ENCODE measurements at regions not wholly inside any gene's neighbourhood (a gene's known extent, or its start where the extent isn't known, plus 50 kb on each side); places are given as distances from the start of the nearest gene placed in this dataset.

GRCh38 chr17:36756695-36757094 lies 155.3 kb downstream of the MRM1 start:
- no peak for DNase-seq (ENCODE audit: low spot score)

DNA sequence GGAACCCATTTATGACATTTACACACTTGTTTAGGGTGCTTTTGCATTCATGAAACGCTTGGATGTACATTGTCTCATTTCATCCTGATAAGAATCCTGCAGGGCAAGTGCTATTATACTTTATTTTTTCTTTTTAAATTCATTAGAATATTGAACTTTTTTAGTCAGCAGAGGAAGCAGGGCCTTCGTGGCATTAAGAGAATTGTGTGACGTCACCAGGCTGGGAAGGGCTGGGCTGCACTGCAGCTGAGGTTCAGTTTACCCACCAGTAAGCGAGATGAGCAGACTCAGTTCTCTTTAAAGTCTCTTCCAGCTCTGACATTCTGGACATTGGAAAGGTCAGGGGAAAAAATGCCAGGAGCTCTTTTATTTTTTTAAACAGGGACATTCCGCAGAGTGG lies 159.0 kb downstream of the MRM1 start:
- DNase-seq (ENCODE audit: low spot score): no peak

GRCh38 chr17:36761203-36761950 lies 160.0 kb downstream of the MRM1 start:
- DNase-seq (ENCODE audit: low spot score): no peak

GRCh38 chr17:36765436-36766043 lies 164.2 kb downstream of the MRM1 start:
- DNase-seq (ENCODE audit: low spot score): no peak

- DNase-seq (ENCODE audit: low spot score): no peak
Observed at GRCh38 chr17:36768394-36768793, 167.0 kb downstream of the MRM1 start.

- DNase-seq (ENCODE audit: low spot score): no peak
Observed at GRCh38 chr17:36773039-36773438, 164.2 kb upstream of the LHX1 start.

DNA sequence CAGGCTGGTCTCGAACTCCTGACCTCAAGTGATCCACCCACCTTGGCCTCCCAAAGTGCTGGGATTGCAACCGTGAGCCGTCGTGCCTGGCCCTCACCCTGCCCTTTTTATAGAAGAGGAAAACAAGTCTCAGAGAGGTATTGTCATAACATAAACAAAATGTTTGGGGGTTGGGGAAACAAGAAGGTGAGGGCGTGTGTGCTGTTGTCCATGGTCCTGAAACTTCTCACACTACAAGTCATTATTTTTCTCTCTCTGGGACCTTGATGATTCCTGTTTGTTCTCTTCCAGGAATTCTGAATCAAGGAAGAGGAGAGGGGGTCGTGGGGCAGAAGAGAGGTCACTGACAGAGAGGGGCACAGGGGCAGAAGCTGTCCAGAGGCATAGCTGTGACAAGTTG lies 160.2 kb upstream of the LHX1 start:
- no peak for DNase-seq (ENCODE audit: low spot score)

DNA sequence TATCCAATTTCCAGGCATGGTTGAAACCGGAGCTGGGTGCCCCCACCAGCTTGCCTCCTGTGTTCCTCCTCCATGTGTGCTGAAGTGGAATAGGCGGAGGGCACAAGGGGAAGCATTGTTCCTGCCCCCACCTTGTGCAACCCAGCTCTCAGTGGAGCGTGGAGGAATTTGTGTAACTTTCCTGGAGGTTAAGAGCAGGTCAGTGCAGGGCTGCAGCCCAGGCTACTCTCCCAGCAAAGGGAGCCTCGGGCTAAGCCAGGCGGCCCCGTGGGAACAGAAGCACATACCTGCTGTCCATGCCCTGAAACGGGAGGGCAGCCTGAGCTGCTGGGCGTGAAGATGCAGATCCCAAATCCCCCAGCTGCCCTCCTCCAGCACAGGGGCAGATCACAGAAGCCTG lies 158.8 kb upstream of the LHX1 start:
- DNase-seq (ENCODE audit: low spot score): no peak

DNA sequence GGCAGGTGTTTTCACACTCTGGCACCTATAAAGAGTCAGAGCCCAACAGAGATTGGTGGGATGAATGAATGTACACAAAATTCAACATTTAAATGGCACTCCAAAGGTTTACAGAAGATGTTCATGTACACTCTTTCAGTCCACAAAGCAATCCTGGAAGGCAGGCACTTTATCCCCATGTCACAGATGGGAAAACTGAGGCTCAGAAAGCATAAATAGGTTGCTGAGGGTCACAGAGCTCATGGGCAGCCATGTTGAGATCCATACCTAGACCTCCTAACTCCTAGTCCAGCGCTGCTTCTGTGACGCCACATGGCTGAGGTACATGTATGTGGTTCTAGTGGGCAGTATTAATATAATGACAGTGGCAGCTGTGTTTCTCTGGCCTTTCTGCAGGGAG lies 157.7 kb upstream of the LHX1 start:
- DNase-seq (ENCODE audit: low spot score): no peak

- DNase-seq (ENCODE audit: low spot score): no peak
Observed at GRCh38 chr17:36784633-36785032, 152.6 kb upstream of the LHX1 start.

DNA sequence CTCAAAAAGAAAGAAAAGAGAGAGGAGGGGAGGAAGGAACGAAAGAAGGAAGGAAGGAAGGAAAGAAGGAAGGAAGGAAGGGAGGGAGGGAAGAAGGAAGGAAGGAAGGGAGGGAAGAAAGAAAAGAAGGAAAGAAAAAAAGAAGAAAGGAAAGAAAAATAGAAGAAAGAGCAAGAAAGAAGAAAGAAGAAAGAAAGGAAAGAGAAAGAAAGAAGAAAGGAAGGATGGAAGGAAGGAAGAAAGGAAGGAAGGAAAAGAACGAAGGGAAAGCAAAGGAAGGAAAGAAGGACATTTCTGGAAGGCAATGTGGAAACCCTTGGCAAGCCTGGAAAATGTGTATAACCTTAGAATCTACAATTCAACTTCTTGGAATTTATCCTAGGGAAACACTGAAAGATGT lies 150.4 kb upstream of the LHX1 start:
- no peak for DNase-seq (ENCODE audit: low spot score)

GRCh38 chr17:36791150-36791941 lies 145.9 kb upstream of the LHX1 start:
- DNase-seq (ENCODE audit: low spot score): no peak

DNA sequence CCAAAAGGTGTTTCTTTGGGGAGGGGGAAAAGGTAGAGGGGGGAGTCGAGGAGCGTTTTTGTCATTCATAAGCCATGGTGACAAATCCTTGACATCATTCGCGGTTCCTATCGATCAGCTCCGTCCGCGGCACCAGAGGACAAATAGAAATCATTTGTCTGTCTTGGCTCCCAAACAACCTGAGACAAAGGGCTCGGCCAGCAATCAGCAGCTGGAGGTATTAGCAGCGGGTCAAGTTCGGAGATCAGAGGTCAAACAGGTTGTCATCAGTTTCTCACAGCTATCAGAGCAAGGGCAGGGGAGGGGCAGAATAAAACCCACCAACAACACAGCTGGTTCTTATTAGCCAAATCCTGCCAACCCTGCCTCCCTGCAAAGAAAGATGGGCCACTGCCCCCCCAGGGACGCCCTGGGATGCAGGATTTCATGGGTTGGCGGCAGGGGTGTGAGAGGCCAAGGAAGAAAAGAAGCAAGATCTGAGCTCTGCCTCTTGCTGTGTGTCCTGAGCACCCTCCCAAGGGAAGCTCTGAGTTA lies 145.3 kb upstream of the LHX1 start:
- no peak for DNase-seq (ENCODE audit: low spot score)

DNA sequence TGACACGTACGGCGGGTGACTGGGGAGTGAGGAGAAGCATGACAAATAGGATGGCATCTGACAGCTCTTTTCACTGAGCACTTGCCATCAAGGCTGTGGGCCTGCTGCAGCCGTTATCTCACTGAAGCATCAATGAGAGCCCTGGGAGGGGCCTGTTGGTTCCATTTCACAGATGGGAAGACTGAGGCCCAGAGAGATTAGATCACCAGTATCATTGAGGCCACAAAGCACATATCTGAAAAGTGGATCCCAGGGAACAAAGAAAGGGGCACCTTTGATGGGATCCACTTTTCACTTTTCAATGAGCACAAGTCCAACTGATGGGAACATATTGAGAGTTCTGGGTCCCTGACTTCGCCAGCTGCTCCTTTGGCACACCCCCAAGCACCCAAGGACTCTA lies 144.4 kb upstream of the LHX1 start:
- no peak for DNase-seq (ENCODE audit: low spot score)

DNA sequence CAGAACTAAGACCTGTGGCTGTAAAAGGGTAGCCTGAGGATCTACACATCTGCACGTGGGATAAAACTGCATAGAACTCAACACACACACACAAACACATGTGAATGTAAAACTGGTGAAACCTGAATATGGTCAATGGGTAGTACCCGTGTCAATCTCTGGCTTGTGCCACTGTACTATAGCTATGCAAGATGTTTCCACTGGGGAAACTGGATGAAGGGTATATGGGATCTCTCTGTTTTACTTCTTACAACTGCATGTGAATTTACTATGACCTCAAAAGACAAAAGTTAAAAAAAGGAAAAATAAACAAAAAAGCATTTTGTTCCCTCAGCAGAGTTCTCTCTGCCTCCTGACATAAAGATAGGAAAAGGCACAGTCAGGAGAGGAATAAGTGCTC lies 143.3 kb upstream of the LHX1 start:
- no peak for DNase-seq (ENCODE audit: low spot score)

- DNase-seq (ENCODE audit: low spot score): no peak
Observed at GRCh38 chr17:36807496-36808179, 129.6 kb upstream of the LHX1 start.

GRCh38 chr17:36808180-36808661 lies 129.1 kb upstream of the LHX1 start:
- no peak for DNase-seq (ENCODE audit: low spot score)

GRCh38 chr17:36812762-36813161 lies 124.5 kb upstream of the LHX1 start:
- no peak for DNase-seq (ENCODE audit: low spot score)

GRCh38 chr17:36813357-36813756 lies 123.9 kb upstream of the LHX1 start:
- DNase-seq (ENCODE audit: low spot score): no peak

DNA sequence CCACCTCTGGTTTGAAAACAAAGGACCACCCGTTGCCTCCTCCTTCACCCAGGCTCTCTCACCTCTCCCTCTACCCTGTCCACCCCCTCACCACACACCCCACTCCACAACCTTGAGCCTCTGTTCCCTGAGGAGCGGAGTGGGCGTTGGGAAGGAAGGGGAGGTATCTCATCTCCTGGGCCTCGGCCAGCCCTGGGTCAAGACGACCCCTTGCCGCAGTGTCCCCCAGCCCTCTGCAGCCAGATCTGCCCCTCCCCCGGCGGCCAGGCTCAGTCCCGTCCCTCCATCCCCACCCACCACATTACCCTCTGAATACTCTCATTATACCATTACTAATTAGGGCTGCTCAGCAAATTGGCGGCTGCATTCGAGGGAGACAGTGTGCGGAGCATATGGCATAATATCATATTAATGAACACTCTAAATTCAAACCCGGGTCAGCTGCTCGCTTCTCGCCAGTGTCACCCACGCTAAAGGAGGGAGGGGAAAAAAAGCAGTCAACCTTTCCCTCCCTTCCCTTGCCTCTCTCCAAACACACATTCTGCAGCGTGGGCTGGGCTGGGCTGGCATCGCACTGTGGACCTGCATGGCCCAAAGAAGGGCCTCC lies 123.2 kb upstream of the LHX1 start:
- no peak for DNase-seq (ENCODE audit: low spot score)

GRCh38 chr17:36814958-36815357 lies 122.3 kb upstream of the LHX1 start:
- DNase-seq (ENCODE audit: low spot score): no peak

Data from HuH-7.5 (cell line).